ENCODE measurements at regions not wholly inside any gene's neighbourhood (a gene's known extent, or its start where the extent isn't known, plus 50 kb on each side); places are given as distances from the start of the nearest gene placed in this dataset.
A peak's percentile ranks its signal among the peaks of the same experiment; 100 is the strongest.

GRCh38 chr5:56340196-56340980, 107.3 kb upstream of the ANKRD55 start:
- no peak for DNase-seq

GRCh38 chr5:56339732-56340131, 106.6 kb upstream of the ANKRD55 start:
- DNase-seq, result no peak

- no peak for DNase-seq
Observed at GRCh38 chr5:56337715-56338319, 104.7 kb upstream of the ANKRD55 start.

- DNase-seq, result no peak
Observed at GRCh38 chr5:56335212-56335611, 102.1 kb upstream of the ANKRD55 start.

GRCh38 chr5:56330806-56331205, 97.7 kb upstream of the ANKRD55 start:
- peak; percentile 59 to 78 for DNase-seq

GRCh38 chr5:56330167-56330566, 97.0 kb upstream of the ANKRD55 start:
- no peak for DNase-seq

GRCh38 chr5:56329652-56330051, 96.5 kb upstream of the ANKRD55 start:
- no peak for DNase-seq

- no peak for DNase-seq
Observed at GRCh38 chr5:56328753-56329560, 95.8 kb upstream of the ANKRD55 start.

- DNase-seq, result no peak
Observed at GRCh38 chr5:56327809-56328208, 94.7 kb upstream of the ANKRD55 start.

- no peak for DNase-seq
Observed at GRCh38 chr5:56326770-56327169, 93.6 kb upstream of the ANKRD55 start.

- no peak for DNase-seq
Observed at GRCh38 chr5:56326116-56326515, 93.0 kb upstream of the ANKRD55 start.

- DNase-seq, result no peak
Observed at GRCh38 chr5:56325039-56325438, 91.9 kb upstream of the ANKRD55 start.

GRCh38 chr5:56323505-56323904, 90.4 kb upstream of the ANKRD55 start:
- DNase-seq, result no peak

- DNase-seq, result no peak
Observed at GRCh38 chr5:56322592-56322991, 89.5 kb upstream of the ANKRD55 start.

GRCh38 chr5:56321236-56321881, 88.2 kb upstream of the ANKRD55 start:
- DNase-seq, result no peak

GRCh38 chr5:56320686-56321085, 87.6 kb upstream of the ANKRD55 start:
- DNase-seq, result no peak

GRCh38 chr5:56319526-56320181, 86.5 kb upstream of the ANKRD55 start:
- no peak for DNase-seq

GRCh38 chr5:56317923-56318561, 84.9 kb upstream of the ANKRD55 start:
- DNase-seq, result no peak

- DNase-seq, result no peak
Observed at GRCh38 chr5:56316299-56316994, 83.3 kb upstream of the ANKRD55 start.

- no peak for DNase-seq
Observed at GRCh38 chr5:56314529-56314928, 81.4 kb upstream of the ANKRD55 start.

GRCh38 chr5:56313596-56313995, 80.5 kb upstream of the ANKRD55 start:
- DNase-seq, result no peak

Measured in NCI-H524 (cell line).